GM12892 (cell line): ENCODE measurements at regions not wholly inside any gene's neighbourhood (a gene's known extent, or its start where the extent isn't known, plus 50 kb on each side); places are given as distances from the start of the nearest gene placed in this dataset.

Source experiments
- POLR2A ChIP-seq: IDR thresholded peaks from 2 replicates; pipeline ENCODE4 v1.6.1; 2011; ENCODE audit warnings: low read depth, low read length, control low read depth
- POLR2AphosphoS5 ChIP-seq: IDR thresholded peaks from 2 replicates; pipeline ENCODE4 v1.6.1; 2011; ENCODE audit warnings: low read depth, low read length, control low read depth

DNA sequence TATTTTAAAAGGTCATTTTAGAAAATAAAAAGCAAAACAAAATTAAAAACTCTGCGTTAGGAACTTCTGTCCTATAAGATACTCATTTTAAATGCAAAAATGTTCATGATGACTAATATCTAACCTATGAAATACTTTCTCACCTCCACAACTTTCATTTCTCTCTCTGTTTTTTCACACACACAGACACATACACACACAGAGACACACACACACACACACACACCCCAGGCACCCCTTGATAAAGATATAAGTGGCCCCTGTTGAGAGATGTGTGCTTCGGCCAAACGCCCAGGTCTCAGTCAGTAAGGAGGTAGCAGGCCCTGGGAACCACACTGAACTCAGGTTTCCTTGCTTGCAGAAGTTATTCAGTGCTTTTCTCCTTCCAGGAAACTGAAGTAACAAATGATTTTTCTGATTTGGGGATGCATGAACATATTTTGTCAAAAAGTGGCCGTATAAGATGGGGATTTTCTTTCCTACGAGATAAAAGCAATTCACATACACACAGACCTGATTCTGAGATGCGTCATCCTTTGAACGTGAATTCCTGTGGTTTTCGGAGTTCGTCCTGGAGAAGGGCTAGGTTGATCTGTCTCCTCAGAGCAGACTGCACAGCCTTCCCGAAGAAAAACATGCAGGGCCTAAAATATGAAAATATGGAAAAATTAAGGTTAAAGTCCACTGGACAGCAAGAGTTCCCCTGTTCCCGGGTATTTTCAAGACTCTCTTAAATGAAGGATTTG is 306.8 kb upstream of the FOXQ1 start:
- TF ChIP-seq POLR2AphosphoS5 (no peak), POLR2A (no peak)
